Stimulated activated CD4-positive, alpha-beta T cell treated with anti-CD3 and anti-CD28 coated beads, TNF-alpha, amount 100 ng/mL, for 24 hours (primary cell): ENCODE measurements at regions not wholly inside any gene's neighbourhood (a gene's known extent, or its start where the extent isn't known, plus 50 kb on each side); places are given as distances from the start of the nearest gene placed in this dataset.

Source experiments
- DNase-seq, 3 experiments: peaks; one replicate each; pipeline ENCODE4 v3.0.0-alpha.2; 2020; ENCODE audit warnings: low read depth in 3 of 3

GRCh38 chr3:42037318-42037945 lies 53.7 kb upstream of the TRAK1 start:
- DNase-seq, result no peak

GRCh38 chr3:42036483-42036823 lies 54.7 kb upstream of the TRAK1 start:
- DNase-seq, result no peak

- DNase-seq, result no peak
Measured at GRCh38 chr3:42035816-42036482, 55.2 kb upstream of the TRAK1 start.

GRCh38 chr3:42035007-42035406 lies 56.1 kb upstream of the TRAK1 start:
- DNase-seq, result no peak

GRCh38 chr3:42033741-42034140 lies 57.4 kb upstream of the TRAK1 start:
- no peak for DNase-seq

GRCh38 chr3:42032693-42033349 lies 58.3 kb upstream of the TRAK1 start:
- no peak for DNase-seq

- no peak for DNase-seq
Measured at GRCh38 chr3:42031808-42032480, 59.2 kb upstream of the TRAK1 start.

- no peak for DNase-seq
Measured at GRCh38 chr3:42028474-42028873, 62.7 kb upstream of the TRAK1 start.

- no peak for DNase-seq
Measured at GRCh38 chr3:42027571-42027970, 63.6 kb upstream of the TRAK1 start.

- no peak for DNase-seq
Measured at GRCh38 chr3:42025370-42026138, 63.7 kb upstream of the ULK4 start.

GRCh38 chr3:42024591-42025351 lies 62.9 kb upstream of the ULK4 start:
- no peak for DNase-seq

- peak in 1 of 3 experiments; percentile 35 for DNase-seq
Measured at GRCh38 chr3:42023380-42023779, 61.5 kb upstream of the ULK4 start.

GRCh38 chr3:42022355-42022754 lies 60.5 kb upstream of the ULK4 start:
- no peak for DNase-seq

GRCh38 chr3:42020684-42021307 lies 58.9 kb upstream of the ULK4 start:
- no peak for DNase-seq

- DNase-seq, result no peak
Measured at GRCh38 chr3:42019953-42020260, 58.0 kb upstream of the ULK4 start.

GRCh38 chr3:42019144-42019952 lies 57.4 kb upstream of the ULK4 start:
- no peak for DNase-seq

GRCh38 chr3:42014921-42015533 lies 53.1 kb upstream of the ULK4 start:
- no peak for DNase-seq

- no peak for DNase-seq
Measured at GRCh38 chr3:42014458-42014920, 52.6 kb upstream of the ULK4 start.

GRCh38 chr3:42013691-42014457 lies 52.0 kb upstream of the ULK4 start:
- peak in 2 of 3 experiments; percentile 6 to 34 for DNase-seq
